H1 (cell line): ENCODE measurements at regions not wholly inside any gene's neighbourhood (a gene's known extent, or its start where the extent isn't known, plus 50 kb on each side); places are given as distances from the start of the nearest gene placed in this dataset.

Source experiments
- CTCF ChIA-PET: fragments of 300-600 bp; sonication (Branson Sonifier 250); formaldehyde crosslinking; loops from one replicate; lab custom pipeline; 2021; ENCODE audit not compliant: partially characterized antibody; lab: Charles Lee
- POLR2A ChIA-PET: fragments of 300-600 bp; sonication (Branson Sonifier 250); formaldehyde crosslinking; loops from one replicate; lab custom pipeline; 2021; ENCODE audit warnings: inconsistent platforms; ENCODE audit not compliant: partially characterized antibody; lab: Charles Lee
- DNase-seq, 2 experiments: peaks; one replicate each; pipeline versions ENCODE4 v3.0.0 to v3.0.0-alpha.2; 2010 to 2022; ENCODE audit warnings: low spot score in 2 of 2, low read depth in 1 of 2, mixed read lengths in 1 of 2
- FAIRE-seq: peaks from 2 replicates; lab custom pipeline; 2011; peaks lifted over from hg19 to GRCh38; lab: Jason Lieb, UNC
- H2AFZ ChIP-seq: 2 replicates; pipeline ENCODE4 v1.8.1; 2012; ENCODE audit warnings: low read length, inconsistent platforms
- H2AK5ac ChIP-seq: 2 replicates; pipeline ENCODE4 v1.6.1; 2013; ENCODE audit warnings: low read depth, low read length
- H2BK120ac ChIP-seq: replicated peaks from 2 replicates; pipeline ENCODE3; 2013; ENCODE audit warnings: low read depth, low read length, inconsistent platforms
- H2BK12ac ChIP-seq: 2 replicates; pipeline ENCODE4 v1.6.1; 2013; ENCODE audit warnings: low read depth, low read length
- H2BK15ac ChIP-seq: 2 replicates; pipeline ENCODE4 v1.6.1; 2013; ENCODE audit warnings: low read length
- H2BK20ac ChIP-seq: 2 replicates; pipeline ENCODE4 v1.6.1; 2013; ENCODE audit warnings: low read length
- H2BK5ac ChIP-seq: 2 replicates; pipeline ENCODE4 v1.6.1; 2013; ENCODE audit warnings: low read depth, low read length
- H3K14ac ChIP-seq: 2 replicates; pipeline ENCODE4 v1.6.1; 2013; ENCODE audit warnings: inconsistent platforms; ENCODE audit not compliant: insufficient read length
- H3K18ac ChIP-seq: 2 replicates; pipeline ENCODE4 v1.6.1; 2013; ENCODE audit warnings: low read length; ENCODE audit errors: extremely low read depth
- H3K23ac ChIP-seq: 2 replicates; pipeline ENCODE4 v1.6.1; 2013; ENCODE audit warnings: inconsistent platforms; ENCODE audit not compliant: insufficient read length
- H3K23me2 ChIP-seq: 2 replicates; pipeline ENCODE4 v1.6.1; 2013; ENCODE audit warnings: low read depth, low read length
- H3K27ac ChIP-seq: 2 replicates; pipeline ENCODE4 v1.6.1; 2011; ENCODE audit warnings: low read depth, low read length, inconsistent platforms
- H3K27me3 ChIP-seq, 4 experiments: replicated peaks in 1 of 4; 1 replicate in 1 of 4; 2 replicates in 3 of 4; pipeline versions ENCODE4 v1.6.1 to v1.8.1; 2011 to 2013; ENCODE audit warnings: low read length in 3 of 4, mild to moderate bottlenecking in 3 of 4, inconsistent platforms in 2 of 4, mixed read lengths in 2 of 4, moderate library complexity in 1 of 4; ENCODE audit not compliant: control insufficient read depth in 3 of 4, insufficient read depth in 3 of 4; ENCODE audit errors: extremely low read depth in 1 of 4
- H3K36me3 ChIP-seq, 4 experiments: 2 replicates each; pipeline versions ENCODE4 v1.6.1 to v1.8.1; 2011 to 2013; ENCODE audit warnings: mild to moderate bottlenecking in 4 of 4, low read length in 3 of 4, moderate library complexity in 2 of 4, control low read depth in 1 of 4, inconsistent platforms in 1 of 4; ENCODE audit not compliant: insufficient read depth in 4 of 4, control insufficient read depth in 2 of 4
- H3K4ac ChIP-seq: replicated peaks from 2 replicates; pipeline ENCODE3; 2013; ENCODE audit warnings: low read length, low read depth, mixed read lengths, inconsistent platforms; ENCODE audit not compliant: insufficient read length
- H3K4me1 ChIP-seq, 4 experiments: replicated peaks in 1 of 4; 1 replicate in 1 of 4; 2 replicates in 3 of 4; pipeline versions ENCODE4 v1.6.1 to v1.8.1; 2011 to 2013; ENCODE audit warnings: low read length in 3 of 4, inconsistent platforms in 2 of 4, mixed read lengths in 1 of 4; ENCODE audit not compliant: insufficient read depth in 4 of 4, control insufficient read depth in 3 of 4
- H3K4me2 ChIP-seq, 2 experiments: 2 replicates each; pipeline versions ENCODE4 v1.6.1 to v1.8.1; 2011 to 2013; ENCODE audit warnings: low read depth in 2 of 2, low read length in 2 of 2, control low read depth in 1 of 2, inconsistent platforms in 1 of 2, mild to moderate bottlenecking in 1 of 2; ENCODE audit not compliant: insufficient read depth in 1 of 2
- H3K4me3 ChIP-seq, 4 experiments: fragments of 200-600, 300-600 bp in 1 of 4; sonication (generic), shearing (Covaris generic), sonication (Bioruptor Twin) in 1 of 4; 2 replicates each; pipeline versions ENCODE4 v1.5.1 to v1.8.1; 2011 to 2016; ENCODE audit warnings: low read length in 4 of 4, low read depth in 3 of 4, control low read depth in 2 of 4, inconsistent platforms in 2 of 4, mild to moderate bottlenecking in 2 of 4, mixed read lengths in 1 of 4, moderate library complexity in 1 of 4; ENCODE audit not compliant: insufficient read depth in 2 of 4; ENCODE audit errors: extremely low read depth in 1 of 4
- H3K56ac ChIP-seq: replicated peaks from 2 replicates; pipeline ENCODE3; 2013; ENCODE audit warnings: low read depth, mild to moderate bottlenecking, mixed read lengths, low read length, inconsistent platforms; ENCODE audit not compliant: insufficient read length
- H3K79me1 ChIP-seq: 2 replicates; pipeline ENCODE4 v1.6.1; 2013; ENCODE audit warnings: low read depth, low read length, control low read depth
- H3K79me2 ChIP-seq, 2 experiments: 2 replicates each; pipeline versions ENCODE4 v1.6.1 to v1.8.1; 2012 to 2013; ENCODE audit warnings: low read length in 2 of 2, mild to moderate bottlenecking in 2 of 2, inconsistent platforms in 1 of 2; ENCODE audit not compliant: insufficient read depth in 2 of 2, control insufficient read depth in 1 of 2
- H3K9ac ChIP-seq, 4 experiments: replicated peaks in 1 of 4; 1 replicate in 1 of 4; 2 replicates in 3 of 4; pipeline versions ENCODE4 v1.6.1 to v1.8.1; 2011 to 2013; ENCODE audit warnings: low read depth in 3 of 4, low read length in 3 of 4, control low read depth in 2 of 4, mild to moderate bottlenecking in 2 of 4, moderate library complexity in 2 of 4, inconsistent platforms in 1 of 4; ENCODE audit errors: extremely low read depth in 1 of 4
- H3K9me3 ChIP-seq, 2 experiments: 2 replicates each; pipeline versions ENCODE4 v1.6.1 to v1.8.1; 2012 to 2013; ENCODE audit warnings: mild to moderate bottlenecking in 2 of 2, moderate library complexity in 2 of 2, control low read depth in 1 of 2, inconsistent platforms in 1 of 2, low read depth in 1 of 2, low read length in 1 of 2, mixed read lengths in 1 of 2; ENCODE audit not compliant: insufficient read depth in 2 of 2
- H4K20me1 ChIP-seq, 2 experiments: replicated peaks in 1 of 2; 2 replicates each; pipeline versions ENCODE3 to v1.8.1; 2011 to 2013; ENCODE audit warnings: inconsistent platforms in 2 of 2, low read length in 2 of 2, mild to moderate bottlenecking in 1 of 2; ENCODE audit not compliant: insufficient read depth in 2 of 2, control insufficient read depth in 1 of 2
- H4K5ac ChIP-seq: 2 replicates; pipeline ENCODE4 v1.6.1; 2013; ENCODE audit warnings: low read length, low read depth, mixed read lengths, inconsistent platforms; ENCODE audit not compliant: insufficient read length
- H4K8ac ChIP-seq: 2 replicates; pipeline ENCODE4 v1.8.0; 2013; ENCODE audit warnings: mild to moderate bottlenecking, moderate library complexity, low read length, inconsistent platforms; ENCODE audit not compliant: insufficient read depth; ENCODE audit errors: extremely low read depth
- H4K91ac ChIP-seq: replicated peaks from 2 replicates; pipeline ENCODE3; 2013; ENCODE audit warnings: low read length, mixed read lengths, inconsistent platforms; ENCODE audit not compliant: insufficient read length
- RAD21 ChIP-seq, 2 experiments: IDR thresholded peaks in 1 of 2; conservative IDR thresholded peaks in 1 of 2; 2 replicates each; pipeline ENCODE4 v1.6.1; 2011; ENCODE audit warnings: low read depth in 2 of 2, low read length in 2 of 2, improper control_type of control experiment in 1 of 2, inconsistent platforms in 1 of 2, mild to moderate bottlenecking in 1 of 2, moderate library complexity in 1 of 2
- SRF ChIP-seq: IDR thresholded peaks from 2 replicates; pipeline ENCODE4 v1.6.1; 2011; ENCODE audit warnings: mild to moderate bottlenecking, low read depth, low read length, moderate library complexity
- WGBS, 2 experiments: shearing (Covaris generic) in 1 of 2; methylation state at CpG; one replicate each; pipeline versions ENCODE4 v1.1.6 to v1.1.7; 2013 to 2015; ENCODE audit warnings: low lambda C conversion rate in 2 of 2, mixed read lengths in 2 of 2, inconsistent platforms in 1 of 2, low coverage in 1 of 2, missing lambda C conversion rate in 1 of 2; ENCODE audit not compliant: insufficient replicate concordance in 2 of 2, insufficient coverage in 1 of 2, insufficient read length in 1 of 2; ENCODE audit errors: extremely low coverage in 1 of 2, missing lambda C conversion rate in 1 of 2; 5-methylcytosine and 5-hydroxymethylcytosine counted together

GRCh38 chr16:85522842-85523601, 90.1 kb upstream of the GSE1 start:
- H3K4me1 ChIP-seq = peaks cover 6 to 37% (median 18%) of the 10 kb centered on the region in 4 experiments

More at GRCh38 chr16:85522842-85523601, 90.1 kb upstream of the GSE1 start:
- Histone ChIP-seq H4K91ac (peak overlapping the region; percentile 99), H3K23ac (no peak overlapping the region), H3K27ac (no peak overlapping the region), H3K4me3 (no peak overlapping the region), H4K5ac (no peak overlapping the region), H3K14ac (no peak overlapping the region), H2AFZ (no peak overlapping the region), H3K4me2 (peak overlapping the region; percentile 0 to 9; a peak in 1 of 4 replicates), H2BK120ac (peak overlapping the region; percentile 86), H3K9ac (peak overlapping the region in 1 of 4 experiments; percentile 22; a peak in 1 of 7 replicates), H2AK5ac (peak overlapping the region; percentile 100), H4K20me1 (peaks cover 0 to 10% of the 10 kb centered on the region in 2 experiments), H3K27me3 (no peaks in the 10 kb centered on the region; a peak in 1 of 7 replicates), H2BK20ac (peak overlapping the region; percentile 77), H3K9me3 (no peaks in the 10 kb centered on the region), H2BK15ac (peak overlapping the region; percentile 89), H3K56ac (peak overlapping the region; percentile 52), H3K23me2 (peaks cover 11% of the 10 kb centered on the region), H3K4ac (peak overlapping the region; percentile 100), H3K18ac (peak overlapping the region; percentile 19)
- ChIA-PET CTCF (interaction anchor here (0.6 to 9.8 kb wide), 16 partner anchors 11 to 175 kb away, joined by 3 to 153 read pairs (median 4); no protein-coding TSS in a partner anchor), POLR2A (interaction anchor here (1.2 to 1.7 kb wide), 3 partner anchors 9 to 41 kb away, joined by 3 to 7 read pairs (median 5); no protein-coding TSS in a partner anchor)
- TF ChIP-seq SRF (no peak), RAD21 (IDR thresholded peaks at IDR 0.05 in 1 of 2, conservative IDR thresholded peaks at IDR 0.05 in 1 of 2; ENCODE audit: low read depth in 2 of 2, low read length in 2 of 2) (no peak)
- TF ChIP-seq, all 59 proteins: peak for 0
- Histone ChIP-seq H3K79me2 (no peaks in the 10 kb centered on the region), H3K36me3 (no peaks in the 10 kb centered on the region), H4K8ac (peak overlapping the region; percentile 59), H2BK5ac (peak overlapping the region; percentile 92), H2BK12ac (peak overlapping the region; percentile 100), H3K79me1 (0 out of 2 replicates have a peak, but pooled peaks cover 4% of the 10 kb centered on the region)
- 79% methylated on average over 13 of the region's 13 CpGs; no CpG with 5 or more reads in 1 of the 2 experiments for WGBS, 2 experiments
- FAIRE-seq (no peak), DNase-seq (no peak)
